HL-60 (cell line): ENCODE measurements at regions not wholly inside any gene's neighbourhood (a gene's known extent, or its start where the extent isn't known, plus 50 kb on each side); places are given as distances from the start of the nearest gene placed in this dataset.

Experiments
- GABPA ChIP-seq: IDR thresholded peaks from 2 replicates; pipeline ENCODE4 v1.6.1; 2012; ENCODE audit warnings: low read depth
- POLR2AphosphoS5 ChIP-seq: IDR thresholded peaks from 2 replicates; pipeline ENCODE4 v1.6.1; 2012; ENCODE audit warnings: low read depth
- SPI1 ChIP-seq: IDR thresholded peaks from 2 replicates; pipeline ENCODE4 v1.6.1; 2012; ENCODE audit warnings: low read depth, mild to moderate bottlenecking, borderline replicate concordance
- TF ChIP-seq, protein P1 (sequence below): IDR thresholded peaks from one replicate; pipeline ENCODE4 v1.5.1; 2011; ENCODE audit warnings: low read length, control low read depth, inconsistent platforms; ENCODE audit not compliant: insufficient read depth

DNA sequence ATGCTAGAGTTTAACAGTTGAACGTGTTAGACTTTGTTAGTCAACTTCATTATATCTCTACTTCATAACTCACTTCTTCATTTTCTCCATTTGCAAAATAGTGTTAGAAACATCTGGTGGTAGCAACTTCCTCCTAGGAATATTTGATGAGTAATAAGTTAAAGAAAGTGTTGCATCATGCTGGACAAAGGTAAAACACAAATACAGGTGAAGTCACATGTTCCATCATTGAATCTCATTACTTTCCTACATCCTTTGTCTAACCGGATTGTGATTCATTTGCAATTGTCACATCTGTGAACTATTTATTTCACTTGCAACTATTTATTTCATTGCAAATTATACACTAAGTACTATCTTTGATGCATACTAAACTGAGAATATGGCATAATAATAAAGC is 186.5 kb downstream of the TUSC7 start:
- TF ChIP-seq, protein P1, sequence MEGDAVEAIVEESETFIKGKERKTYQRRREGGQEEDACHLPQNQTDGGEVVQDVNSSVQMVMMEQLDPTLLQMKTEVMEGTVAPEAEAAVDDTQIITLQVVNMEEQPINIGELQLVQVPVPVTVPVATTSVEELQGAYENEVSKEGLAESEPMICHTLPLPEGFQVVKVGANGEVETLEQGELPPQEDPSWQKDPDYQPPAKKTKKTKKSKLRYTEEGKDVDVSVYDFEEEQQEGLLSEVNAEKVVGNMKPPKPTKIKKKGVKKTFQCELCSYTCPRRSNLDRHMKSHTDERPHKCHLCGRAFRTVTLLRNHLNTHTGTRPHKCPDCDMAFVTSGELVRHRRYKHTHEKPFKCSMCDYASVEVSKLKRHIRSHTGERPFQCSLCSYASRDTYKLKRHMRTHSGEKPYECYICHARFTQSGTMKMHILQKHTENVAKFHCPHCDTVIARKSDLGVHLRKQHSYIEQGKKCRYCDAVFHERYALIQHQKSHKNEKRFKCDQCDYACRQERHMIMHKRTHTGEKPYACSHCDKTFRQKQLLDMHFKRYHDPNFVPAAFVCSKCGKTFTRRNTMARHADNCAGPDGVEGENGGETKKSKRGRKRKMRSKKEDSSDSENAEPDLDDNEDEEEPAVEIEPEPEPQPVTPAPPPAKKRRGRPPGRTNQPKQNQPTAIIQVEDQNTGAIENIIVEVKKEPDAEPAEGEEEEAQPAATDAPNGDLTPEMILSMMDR, result no peak
- no peak for TF ChIP-seq SPI1
- TF ChIP-seq GABPA, result no peak
- no peak for TF ChIP-seq POLR2AphosphoS5
